Uterus (tissue), 2 donors: ENCODE measurements at regions not wholly inside any gene's neighbourhood (a gene's known extent, or its start where the extent isn't known, plus 50 kb on each side); places are given as distances from the start of the nearest gene placed in this dataset.

Experiments
- POLR2A ChIP-seq, 2 donors: fragments of 450-650 bp; IDR thresholded peaks; one replicate each; pipeline ENCODE4 v1.6.1; 2016; ENCODE audit warnings: antibody characterized with exemption in 2 of 2, mild to moderate bottlenecking in 1 of 2, moderate library complexity in 1 of 2
- TF ChIP-seq, protein P1 (sequence below), 4 experiments: fragments of 200-600 bp in 2 of 4; fragments of 450-650 bp in 2 of 4; sonication (generic) in 2 of 4; IDR thresholded peaks; one replicate each; pipeline ENCODE4 v1.5.1; 2016 to 2019; ENCODE audit warnings: antibody characterized with exemption in 4 of 4, mild to moderate bottlenecking in 2 of 4, moderate library complexity in 1 of 4

DNA sequence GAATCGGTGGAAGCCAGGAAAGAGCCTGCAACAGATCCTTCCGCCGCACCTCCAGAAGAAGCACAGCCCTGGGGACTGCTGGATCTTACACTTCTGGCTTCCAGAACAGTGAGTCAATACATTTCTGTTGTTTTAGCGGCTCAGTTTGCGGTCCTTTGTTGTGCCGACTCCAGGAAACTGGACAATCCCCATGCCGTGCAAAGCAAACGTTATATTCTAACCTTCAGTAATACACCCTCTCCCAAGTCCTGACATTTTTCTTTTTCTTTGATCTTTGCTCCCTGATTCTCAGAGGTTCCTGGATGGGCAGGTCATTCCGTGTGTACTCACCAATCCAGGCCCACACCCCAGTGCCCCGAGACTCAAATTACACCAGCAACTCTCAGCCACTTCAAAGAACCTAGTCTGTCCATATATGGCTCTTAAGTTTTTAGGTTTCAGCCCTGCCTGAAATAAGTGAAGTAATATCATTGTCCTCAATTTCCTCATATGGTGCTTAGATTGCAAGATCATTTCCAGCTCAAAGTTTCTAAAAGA is 387.1 kb upstream of the SGCG start:
- TF ChIP-seq, protein P1, sequence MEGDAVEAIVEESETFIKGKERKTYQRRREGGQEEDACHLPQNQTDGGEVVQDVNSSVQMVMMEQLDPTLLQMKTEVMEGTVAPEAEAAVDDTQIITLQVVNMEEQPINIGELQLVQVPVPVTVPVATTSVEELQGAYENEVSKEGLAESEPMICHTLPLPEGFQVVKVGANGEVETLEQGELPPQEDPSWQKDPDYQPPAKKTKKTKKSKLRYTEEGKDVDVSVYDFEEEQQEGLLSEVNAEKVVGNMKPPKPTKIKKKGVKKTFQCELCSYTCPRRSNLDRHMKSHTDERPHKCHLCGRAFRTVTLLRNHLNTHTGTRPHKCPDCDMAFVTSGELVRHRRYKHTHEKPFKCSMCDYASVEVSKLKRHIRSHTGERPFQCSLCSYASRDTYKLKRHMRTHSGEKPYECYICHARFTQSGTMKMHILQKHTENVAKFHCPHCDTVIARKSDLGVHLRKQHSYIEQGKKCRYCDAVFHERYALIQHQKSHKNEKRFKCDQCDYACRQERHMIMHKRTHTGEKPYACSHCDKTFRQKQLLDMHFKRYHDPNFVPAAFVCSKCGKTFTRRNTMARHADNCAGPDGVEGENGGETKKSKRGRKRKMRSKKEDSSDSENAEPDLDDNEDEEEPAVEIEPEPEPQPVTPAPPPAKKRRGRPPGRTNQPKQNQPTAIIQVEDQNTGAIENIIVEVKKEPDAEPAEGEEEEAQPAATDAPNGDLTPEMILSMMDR (IDR thresholded peaks at IDR 0.05) = no peak
- TF ChIP-seq POLR2A (IDR thresholded peaks at IDR 0.05) = no peak
